ENCODE measurements at regions not wholly inside any gene's neighbourhood (a gene's known extent, or its start where the extent isn't known, plus 50 kb on each side); places are given as distances from the start of the nearest gene placed in this dataset.

DNA sequence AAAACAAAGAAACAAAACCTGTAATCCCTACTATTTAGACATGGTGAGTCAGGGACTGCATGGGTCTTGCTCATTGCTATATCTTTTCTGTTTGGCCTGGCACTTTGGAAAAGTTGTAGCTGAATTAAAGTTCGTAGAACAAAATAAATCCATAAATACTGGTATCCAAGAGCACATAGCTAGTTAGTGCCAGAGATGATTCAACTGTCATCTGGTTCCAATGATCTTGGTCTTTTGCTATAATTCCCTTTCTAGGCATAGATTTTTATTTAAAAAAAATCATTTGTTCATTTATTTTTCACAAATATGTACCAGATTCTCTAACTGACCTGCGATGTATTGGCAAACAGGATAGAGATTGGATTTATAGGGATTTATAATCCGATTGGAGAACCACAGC, 1436.1 kb upstream of the GOT2 start (continued):
- TF ChIP-seq, protein P1, sequence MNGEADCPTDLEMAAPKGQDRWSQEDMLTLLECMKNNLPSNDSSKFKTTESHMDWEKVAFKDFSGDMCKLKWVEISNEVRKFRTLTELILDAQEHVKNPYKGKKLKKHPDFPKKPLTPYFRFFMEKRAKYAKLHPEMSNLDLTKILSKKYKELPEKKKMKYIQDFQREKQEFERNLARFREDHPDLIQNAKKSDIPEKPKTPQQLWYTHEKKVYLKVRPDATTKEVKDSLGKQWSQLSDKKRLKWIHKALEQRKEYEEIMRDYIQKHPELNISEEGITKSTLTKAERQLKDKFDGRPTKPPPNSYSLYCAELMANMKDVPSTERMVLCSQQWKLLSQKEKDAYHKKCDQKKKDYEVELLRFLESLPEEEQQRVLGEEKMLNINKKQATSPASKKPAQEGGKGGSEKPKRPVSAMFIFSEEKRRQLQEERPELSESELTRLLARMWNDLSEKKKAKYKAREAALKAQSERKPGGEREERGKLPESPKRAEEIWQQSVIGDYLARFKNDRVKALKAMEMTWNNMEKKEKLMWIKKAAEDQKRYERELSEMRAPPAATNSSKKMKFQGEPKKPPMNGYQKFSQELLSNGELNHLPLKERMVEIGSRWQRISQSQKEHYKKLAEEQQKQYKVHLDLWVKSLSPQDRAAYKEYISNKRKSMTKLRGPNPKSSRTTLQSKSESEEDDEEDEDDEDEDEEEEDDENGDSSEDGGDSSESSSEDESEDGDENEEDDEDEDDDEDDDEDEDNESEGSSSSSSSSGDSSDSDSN (IDR thresholded peaks at IDR 0.05; ENCODE audit: borderline replicate concordance in 1 of 2, low read depth in 2 of 2, low read length in 2 of 2) = no peak
- TF ChIP-seq ZNF57 (CRISPR knock-in tag; IDR thresholded peaks at IDR 0.05) = no peak
- no peak for TF ChIP-seq FUS (optimal IDR thresholded peaks at IDR 0.05; ENCODE audit: low read depth, low read length)
- TF ChIP-seq, protein P2, sequence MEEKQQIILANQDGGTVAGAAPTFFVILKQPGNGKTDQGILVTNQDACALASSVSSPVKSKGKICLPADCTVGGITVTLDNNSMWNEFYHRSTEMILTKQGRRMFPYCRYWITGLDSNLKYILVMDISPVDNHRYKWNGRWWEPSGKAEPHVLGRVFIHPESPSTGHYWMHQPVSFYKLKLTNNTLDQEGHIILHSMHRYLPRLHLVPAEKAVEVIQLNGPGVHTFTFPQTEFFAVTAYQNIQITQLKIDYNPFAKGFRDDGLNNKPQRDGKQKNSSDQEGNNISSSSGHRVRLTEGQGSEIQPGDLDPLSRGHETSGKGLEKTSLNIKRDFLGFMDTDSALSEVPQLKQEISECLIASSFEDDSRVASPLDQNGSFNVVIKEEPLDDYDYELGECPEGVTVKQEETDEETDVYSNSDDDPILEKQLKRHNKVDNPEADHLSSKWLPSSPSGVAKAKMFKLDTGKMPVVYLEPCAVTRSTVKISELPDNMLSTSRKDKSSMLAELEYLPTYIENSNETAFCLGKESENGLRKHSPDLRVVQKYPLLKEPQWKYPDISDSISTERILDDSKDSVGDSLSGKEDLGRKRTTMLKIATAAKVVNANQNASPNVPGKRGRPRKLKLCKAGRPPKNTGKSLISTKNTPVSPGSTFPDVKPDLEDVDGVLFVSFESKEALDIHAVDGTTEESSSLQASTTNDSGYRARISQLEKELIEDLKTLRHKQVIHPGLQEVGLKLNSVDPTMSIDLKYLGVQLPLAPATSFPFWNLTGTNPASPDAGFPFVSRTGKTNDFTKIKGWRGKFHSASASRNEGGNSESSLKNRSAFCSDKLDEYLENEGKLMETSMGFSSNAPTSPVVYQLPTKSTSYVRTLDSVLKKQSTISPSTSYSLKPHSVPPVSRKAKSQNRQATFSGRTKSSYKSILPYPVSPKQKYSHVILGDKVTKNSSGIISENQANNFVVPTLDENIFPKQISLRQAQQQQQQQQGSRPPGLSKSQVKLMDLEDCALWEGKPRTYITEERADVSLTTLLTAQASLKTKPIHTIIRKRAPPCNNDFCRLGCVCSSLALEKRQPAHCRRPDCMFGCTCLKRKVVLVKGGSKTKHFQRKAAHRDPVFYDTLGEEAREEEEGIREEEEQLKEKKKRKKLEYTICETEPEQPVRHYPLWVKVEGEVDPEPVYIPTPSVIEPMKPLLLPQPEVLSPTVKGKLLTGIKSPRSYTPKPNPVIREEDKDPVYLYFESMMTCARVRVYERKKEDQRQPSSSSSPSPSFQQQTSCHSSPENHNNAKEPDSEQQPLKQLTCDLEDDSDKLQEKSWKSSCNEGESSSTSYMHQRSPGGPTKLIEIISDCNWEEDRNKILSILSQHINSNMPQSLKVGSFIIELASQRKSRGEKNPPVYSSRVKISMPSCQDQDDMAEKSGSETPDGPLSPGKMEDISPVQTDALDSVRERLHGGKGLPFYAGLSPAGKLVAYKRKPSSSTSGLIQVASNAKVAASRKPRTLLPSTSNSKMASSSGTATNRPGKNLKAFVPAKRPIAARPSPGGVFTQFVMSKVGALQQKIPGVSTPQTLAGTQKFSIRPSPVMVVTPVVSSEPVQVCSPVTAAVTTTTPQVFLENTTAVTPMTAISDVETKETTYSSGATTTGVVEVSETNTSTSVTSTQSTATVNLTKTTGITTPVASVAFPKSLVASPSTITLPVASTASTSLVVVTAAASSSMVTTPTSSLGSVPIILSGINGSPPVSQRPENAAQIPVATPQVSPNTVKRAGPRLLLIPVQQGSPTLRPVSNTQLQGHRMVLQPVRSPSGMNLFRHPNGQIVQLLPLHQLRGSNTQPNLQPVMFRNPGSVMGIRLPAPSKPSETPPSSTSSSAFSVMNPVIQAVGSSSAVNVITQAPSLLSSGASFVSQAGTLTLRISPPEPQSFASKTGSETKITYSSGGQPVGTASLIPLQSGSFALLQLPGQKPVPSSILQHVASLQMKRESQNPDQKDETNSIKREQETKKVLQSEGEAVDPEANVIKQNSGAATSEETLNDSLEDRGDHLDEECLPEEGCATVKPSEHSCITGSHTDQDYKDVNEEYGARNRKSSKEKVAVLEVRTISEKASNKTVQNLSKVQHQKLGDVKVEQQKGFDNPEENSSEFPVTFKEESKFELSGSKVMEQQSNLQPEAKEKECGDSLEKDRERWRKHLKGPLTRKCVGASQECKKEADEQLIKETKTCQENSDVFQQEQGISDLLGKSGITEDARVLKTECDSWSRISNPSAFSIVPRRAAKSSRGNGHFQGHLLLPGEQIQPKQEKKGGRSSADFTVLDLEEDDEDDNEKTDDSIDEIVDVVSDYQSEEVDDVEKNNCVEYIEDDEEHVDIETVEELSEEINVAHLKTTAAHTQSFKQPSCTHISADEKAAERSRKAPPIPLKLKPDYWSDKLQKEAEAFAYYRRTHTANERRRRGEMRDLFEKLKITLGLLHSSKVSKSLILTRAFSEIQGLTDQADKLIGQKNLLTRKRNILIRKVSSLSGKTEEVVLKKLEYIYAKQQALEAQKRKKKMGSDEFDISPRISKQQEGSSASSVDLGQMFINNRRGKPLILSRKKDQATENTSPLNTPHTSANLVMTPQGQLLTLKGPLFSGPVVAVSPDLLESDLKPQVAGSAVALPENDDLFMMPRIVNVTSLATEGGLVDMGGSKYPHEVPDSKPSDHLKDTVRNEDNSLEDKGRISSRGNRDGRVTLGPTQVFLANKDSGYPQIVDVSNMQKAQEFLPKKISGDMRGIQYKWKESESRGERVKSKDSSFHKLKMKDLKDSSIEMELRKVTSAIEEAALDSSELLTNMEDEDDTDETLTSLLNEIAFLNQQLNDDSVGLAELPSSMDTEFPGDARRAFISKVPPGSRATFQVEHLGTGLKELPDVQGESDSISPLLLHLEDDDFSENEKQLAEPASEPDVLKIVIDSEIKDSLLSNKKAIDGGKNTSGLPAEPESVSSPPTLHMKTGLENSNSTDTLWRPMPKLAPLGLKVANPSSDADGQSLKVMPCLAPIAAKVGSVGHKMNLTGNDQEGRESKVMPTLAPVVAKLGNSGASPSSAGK (IDR thresholded peaks at IDR 0.05) = no peak
- TF ChIP-seq KDM2B (CRISPR knock-in tag; IDR thresholded peaks at IDR 0.05) = no peak
- no peak for TF ChIP-seq ZNF354B (CRISPR knock-in tag; IDR thresholded peaks at IDR 0.05)
- no peak for TF ChIP-seq CEBPB (tag; IDR thresholded peaks at IDR 0.05)
- no peak for TF ChIP-seq KLF16 (IDR thresholded peaks at IDR 0.05)
- TF ChIP-seq, protein P3, sequence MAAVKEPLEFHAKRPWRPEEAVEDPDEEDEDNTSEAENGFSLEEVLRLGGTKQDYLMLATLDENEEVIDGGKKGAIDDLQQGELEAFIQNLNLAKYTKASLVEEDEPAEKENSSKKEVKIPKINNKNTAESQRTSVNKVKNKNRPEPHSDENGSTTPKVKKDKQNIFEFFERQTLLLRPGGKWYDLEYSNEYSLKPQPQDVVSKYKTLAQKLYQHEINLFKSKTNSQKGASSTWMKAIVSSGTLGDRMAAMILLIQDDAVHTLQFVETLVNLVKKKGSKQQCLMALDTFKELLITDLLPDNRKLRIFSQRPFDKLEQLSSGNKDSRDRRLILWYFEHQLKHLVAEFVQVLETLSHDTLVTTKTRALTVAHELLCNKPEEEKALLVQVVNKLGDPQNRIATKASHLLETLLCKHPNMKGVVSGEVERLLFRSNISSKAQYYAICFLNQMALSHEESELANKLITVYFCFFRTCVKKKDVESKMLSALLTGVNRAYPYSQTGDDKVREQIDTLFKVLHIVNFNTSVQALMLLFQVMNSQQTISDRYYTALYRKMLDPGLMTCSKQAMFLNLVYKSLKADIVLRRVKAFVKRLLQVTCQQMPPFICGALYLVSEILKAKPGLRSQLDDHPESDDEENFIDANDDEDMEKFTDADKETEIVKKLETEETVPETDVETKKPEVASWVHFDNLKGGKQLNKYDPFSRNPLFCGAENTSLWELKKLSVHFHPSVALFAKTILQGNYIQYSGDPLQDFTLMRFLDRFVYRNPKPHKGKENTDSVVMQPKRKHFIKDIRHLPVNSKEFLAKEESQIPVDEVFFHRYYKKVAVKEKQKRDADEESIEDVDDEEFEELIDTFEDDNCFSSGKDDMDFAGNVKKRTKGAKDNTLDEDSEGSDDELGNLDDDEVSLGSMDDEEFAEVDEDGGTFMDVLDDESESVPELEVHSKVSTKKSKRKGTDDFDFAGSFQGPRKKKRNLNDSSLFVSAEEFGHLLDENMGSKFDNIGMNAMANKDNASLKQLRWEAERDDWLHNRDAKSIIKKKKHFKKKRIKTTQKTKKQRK (IDR thresholded peaks at IDR 0.05; ENCODE audit: borderline replicate concordance, low read depth, low read length) = no peak
- TF ChIP-seq NCOA2 (IDR thresholded peaks at IDR 0.05; ENCODE audit: partially characterized antibody in 2 of 2) = no peak
